Neural cell (in vitro differentiated cells): ENCODE measurements at regions not wholly inside any gene's neighbourhood (a gene's known extent, or its start where the extent isn't known, plus 50 kb on each side); places are given as distances from the start of the nearest gene placed in this dataset.

Experiments used
- CTCF ChIP-seq: fragments of 450-650 bp; IDR thresholded peaks from 2 replicates; pipeline ENCODE4 v1.5.1; 2014; ENCODE audit warnings: antibody characterized with exemption, mild to moderate bottlenecking, moderate library complexity; ENCODE audit not compliant: poor library complexity, severe bottlenecking
- RAD21 ChIP-seq: fragments of 450-650 bp; conservative IDR thresholded peaks from 2 replicates; pipeline ENCODE4 v1.6.1; 2014; ENCODE audit warnings: antibody characterized with exemption, mild to moderate bottlenecking, moderate library complexity
- TAF1 ChIP-seq: IDR thresholded peaks from 2 replicates; pipeline ENCODE4 v1.6.1; 2012; ENCODE audit warnings: low read depth

DNA sequence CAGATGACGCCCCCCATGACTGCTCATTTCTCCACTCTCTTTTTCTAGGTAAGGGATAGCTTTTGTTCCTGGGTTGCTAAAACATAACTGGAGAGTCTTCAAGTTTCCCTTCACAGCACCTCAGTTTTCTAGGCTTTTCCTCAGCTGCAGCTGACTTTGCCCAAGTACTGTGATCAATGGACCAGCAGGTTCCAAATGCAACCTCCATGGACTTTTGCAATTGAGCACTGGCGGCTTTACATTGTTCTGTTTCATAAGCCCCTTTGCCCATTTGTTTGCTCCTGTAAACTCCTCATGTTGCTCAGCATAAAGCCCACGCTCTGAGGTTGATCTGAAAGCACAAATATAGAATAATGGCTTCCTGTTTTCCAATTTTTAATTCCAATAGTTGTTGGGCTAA lies 291.6 kb downstream of the IRS1 start:
- TF ChIP-seq CTCF, result no peak
- no peak for TF ChIP-seq RAD21
- no peak for TF ChIP-seq TAF1
